C4-2B (cell line): ENCODE measurements at regions not wholly inside any gene's neighbourhood (a gene's known extent, or its start where the extent isn't known, plus 50 kb on each side); places are given as distances from the start of the nearest gene placed in this dataset.

Experiments
- ZFX ChIP-seq: fragments of 450-650 bp; IDR thresholded peaks from 2 replicates; pipeline ENCODE4 v1.6.1; 2017
- TF ChIP-seq, protein P1 (sequence below): fragments of 450-650 bp; conservative IDR thresholded peaks from 2 replicates; pipeline ENCODE4 v1.5.1; 2017; ENCODE audit warnings: mild to moderate bottlenecking

DNA sequence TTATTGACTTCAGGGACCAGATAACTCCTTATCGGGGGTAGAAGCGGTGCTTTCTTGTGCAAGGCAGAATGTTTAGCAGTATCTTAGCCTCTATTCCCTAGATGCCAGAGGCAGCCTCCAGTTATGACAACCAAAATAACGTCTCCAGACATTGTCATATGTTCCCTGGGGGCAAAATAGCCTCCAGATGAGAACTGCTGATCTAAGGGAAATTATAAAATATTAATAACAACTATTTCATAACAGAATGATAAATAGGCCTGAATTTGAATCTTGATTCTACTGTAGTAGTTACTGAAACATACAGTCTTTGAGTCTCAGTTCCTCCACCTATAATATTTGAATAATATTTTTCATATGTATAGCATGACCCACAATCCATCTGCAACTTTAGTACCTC, 1431.3 kb downstream of the ZPLD1 start:
- TF ChIP-seq, protein P1, sequence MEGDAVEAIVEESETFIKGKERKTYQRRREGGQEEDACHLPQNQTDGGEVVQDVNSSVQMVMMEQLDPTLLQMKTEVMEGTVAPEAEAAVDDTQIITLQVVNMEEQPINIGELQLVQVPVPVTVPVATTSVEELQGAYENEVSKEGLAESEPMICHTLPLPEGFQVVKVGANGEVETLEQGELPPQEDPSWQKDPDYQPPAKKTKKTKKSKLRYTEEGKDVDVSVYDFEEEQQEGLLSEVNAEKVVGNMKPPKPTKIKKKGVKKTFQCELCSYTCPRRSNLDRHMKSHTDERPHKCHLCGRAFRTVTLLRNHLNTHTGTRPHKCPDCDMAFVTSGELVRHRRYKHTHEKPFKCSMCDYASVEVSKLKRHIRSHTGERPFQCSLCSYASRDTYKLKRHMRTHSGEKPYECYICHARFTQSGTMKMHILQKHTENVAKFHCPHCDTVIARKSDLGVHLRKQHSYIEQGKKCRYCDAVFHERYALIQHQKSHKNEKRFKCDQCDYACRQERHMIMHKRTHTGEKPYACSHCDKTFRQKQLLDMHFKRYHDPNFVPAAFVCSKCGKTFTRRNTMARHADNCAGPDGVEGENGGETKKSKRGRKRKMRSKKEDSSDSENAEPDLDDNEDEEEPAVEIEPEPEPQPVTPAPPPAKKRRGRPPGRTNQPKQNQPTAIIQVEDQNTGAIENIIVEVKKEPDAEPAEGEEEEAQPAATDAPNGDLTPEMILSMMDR: no peak
- no peak for TF ChIP-seq ZFX
